ENCODE measurements at regions not wholly inside any gene's neighbourhood (a gene's known extent, or its start where the extent isn't known, plus 50 kb on each side); places are given as distances from the start of the nearest gene placed in this dataset.

GRCh38 chr3:103059432-103059831, 624.6 kb downstream of the ZPLD1 start:
- TF ChIP-seq SMC3 (conservative IDR thresholded peaks at IDR 0.05; ENCODE audit: poor library complexity) = no peak
- TF ChIP-seq RAD21 (conservative IDR thresholded peaks at IDR 0.05) = no peak
- TF ChIP-seq MXI1 (conservative IDR thresholded peaks at IDR 0.05; ENCODE audit: poor library complexity, severe bottlenecking) = no peak
- TF ChIP-seq POLR2AphosphoS5 (IDR thresholded peaks at IDR 0.05) = no peak
- TF ChIP-seq CTCF (IDR thresholded peaks at IDR 0.05; ENCODE audit: poor library complexity, severe bottlenecking) = no peak
- TF ChIP-seq REST (IDR thresholded peaks at IDR 0.05; ENCODE audit: borderline replicate concordance) = no peak
- TF ChIP-seq EP300 (conservative IDR thresholded peaks at IDR 0.05; ENCODE audit: poor library complexity, severe bottlenecking) = no peak
- TF ChIP-seq TAF1 (IDR thresholded peaks at IDR 0.05; ENCODE audit: low read depth) = no peak
- TF ChIP-seq EZH2 (IDR thresholded peaks at IDR 0.05; ENCODE audit: borderline replicate concordance, insufficient read depth, low read length, poor library complexity, severe bottlenecking) = no peak
- no peak overlapping the region for H3K27ac ChIP-seq (ENCODE audit: low read length)
- no peaks in the 10 kb centered on the region for H3K36me3 ChIP-seq (ENCODE audit: insufficient read depth, low read length)
- H3K4me3 ChIP-seq (ENCODE audit: low read length) = no peak overlapping the region
- H4K20me1 ChIP-seq (ENCODE audit: insufficient read depth) = no peaks in the 10 kb centered on the region
- H3K79me2 ChIP-seq (replicated peaks; ENCODE audit: insufficient read depth, low read length) = no peaks in the 10 kb centered on the region
- no peak overlapping the region for H3K9ac ChIP-seq (ENCODE audit: low read length)
- H3K9me2 ChIP-seq (ENCODE audit: insufficient read depth, low read length) = no peaks in the 10 kb centered on the region
- H3F3A ChIP-seq (ENCODE audit: insufficient read depth, low read length, poor library complexity, severe bottlenecking) = no peaks in the 10 kb centered on the region
- no peak overlapping the region for H2AFZ ChIP-seq (ENCODE audit: low read depth, low read length)
- no peaks in the 10 kb centered on the region for H3K27me3 ChIP-seq (ENCODE audit: insufficient read depth, low read depth, low read length)
- no peak overlapping the region for H3K4me2 ChIP-seq (ENCODE audit: low read length)
- no peaks in the 10 kb centered on the region for H3K9me3 ChIP-seq (ENCODE audit: low read length)

GRCh38 chr3:103060242-103060641, 625.4 kb downstream of the ZPLD1 start:
- H3K36me3 ChIP-seq (ENCODE audit: insufficient read depth, low read length) = no peaks in the 10 kb centered on the region
- H3K27ac ChIP-seq (ENCODE audit: low read length) = no peak overlapping the region
- no peak overlapping the region for H3K4me2 ChIP-seq (ENCODE audit: low read length)
- no peak overlapping the region for H3K4me3 ChIP-seq (ENCODE audit: low read length)
- no peak overlapping the region for H2AFZ ChIP-seq (ENCODE audit: low read depth, low read length)
- H3K27me3 ChIP-seq (ENCODE audit: insufficient read depth, low read depth, low read length) = no peaks in the 10 kb centered on the region
- H3F3A ChIP-seq (ENCODE audit: insufficient read depth, low read length, poor library complexity, severe bottlenecking) = no peaks in the 10 kb centered on the region
- no peak overlapping the region for H3K9ac ChIP-seq (ENCODE audit: low read length)
- H3K9me3 ChIP-seq (ENCODE audit: low read length) = no peaks in the 10 kb centered on the region
- H4K20me1 ChIP-seq (ENCODE audit: insufficient read depth) = no peaks in the 10 kb centered on the region
- TF ChIP-seq SMC3 (conservative IDR thresholded peaks at IDR 0.05; ENCODE audit: poor library complexity) (no peak), POLR2AphosphoS5 (IDR thresholded peaks at IDR 0.05) (no peak), EZH2 (IDR thresholded peaks at IDR 0.05; ENCODE audit: borderline replicate concordance, insufficient read depth, low read length, poor library complexity, severe bottlenecking) (no peak), TAF1 (IDR thresholded peaks at IDR 0.05; ENCODE audit: low read depth) (no peak), MXI1 (conservative IDR thresholded peaks at IDR 0.05; ENCODE audit: poor library complexity, severe bottlenecking) (no peak), REST (IDR thresholded peaks at IDR 0.05; ENCODE audit: borderline replicate concordance) (no peak), CTCF (IDR thresholded peaks at IDR 0.05; ENCODE audit: poor library complexity, severe bottlenecking) (no peak), EP300 (conservative IDR thresholded peaks at IDR 0.05; ENCODE audit: poor library complexity, severe bottlenecking) (no peak), RAD21 (conservative IDR thresholded peaks at IDR 0.05) (no peak)
- no peaks in the 10 kb centered on the region for H3K79me2 ChIP-seq (replicated peaks; ENCODE audit: insufficient read depth, low read length)
- no peaks in the 10 kb centered on the region for H3K9me2 ChIP-seq (ENCODE audit: insufficient read depth, low read length)
